ENCODE measurements at regions not wholly inside any gene's neighbourhood (a gene's known extent, or its start where the extent isn't known, plus 50 kb on each side); places are given as distances from the start of the nearest gene placed in this dataset.

- peak; percentile 61 for DNase-seq (ENCODE audit: low read depth)
- TF ChIP-seq POLR2A (IDR thresholded peaks at IDR 0.05; ENCODE audit: extremely low read depth, insufficient read length) (no peak), CTCF (IDR thresholded peaks at IDR 0.05; ENCODE audit: low read depth, low read length) (no peak), MYC (IDR thresholded peaks at IDR 0.05; ENCODE audit: low read depth, low read length) (no peak), MAX (IDR thresholded peaks at IDR 0.05; ENCODE audit: low read depth, low read length) (no peak)
- no peak overlapping the region for H3K4me3 ChIP-seq (ENCODE audit: low read depth, low read length)
Measured at GRCh38 chr21:33121715-33122475, 52.0 kb downstream of the OLIG1 start.

DNA sequence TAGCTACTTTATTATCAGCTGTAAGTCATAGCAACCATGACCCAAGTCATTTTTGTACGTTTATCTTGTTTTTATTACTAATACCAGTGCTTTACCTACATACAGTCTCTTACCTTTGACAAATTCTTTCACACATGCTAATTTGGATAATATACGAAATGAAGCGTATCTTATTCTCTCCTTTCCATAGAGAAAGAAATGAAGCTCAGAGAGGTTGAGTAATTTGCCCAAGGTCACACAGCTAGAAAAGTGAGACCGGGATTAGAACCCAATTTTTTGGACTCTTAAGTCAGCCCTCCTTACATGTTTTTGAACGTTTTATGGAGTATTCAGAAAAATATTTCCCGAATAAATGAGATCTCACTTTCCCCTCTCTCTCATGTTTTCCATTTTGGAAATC lies 52.6 kb downstream of the OLIG1 start:
- no peak overlapping the region for H3K4me3 ChIP-seq (ENCODE audit: low read depth, low read length)
- TF ChIP-seq MYC (IDR thresholded peaks at IDR 0.05; ENCODE audit: low read depth, low read length) (no peak), POLR2A (IDR thresholded peaks at IDR 0.05; ENCODE audit: extremely low read depth, insufficient read length) (no peak), MAX (IDR thresholded peaks at IDR 0.05; ENCODE audit: low read depth, low read length) (no peak), CTCF (IDR thresholded peaks at IDR 0.05; ENCODE audit: low read depth, low read length) (no peak)
- DNase-seq (ENCODE audit: low read depth) = no peak

- TF ChIP-seq POLR2A (IDR thresholded peaks at IDR 0.05; ENCODE audit: extremely low read depth, insufficient read length) = no peak
- no peak for TF ChIP-seq CTCF (IDR thresholded peaks at IDR 0.05; ENCODE audit: low read depth, low read length)
- no peak for TF ChIP-seq MYC (IDR thresholded peaks at IDR 0.05; ENCODE audit: low read depth, low read length)
- no peak for TF ChIP-seq MAX (IDR thresholded peaks at IDR 0.05; ENCODE audit: low read depth, low read length)
Measured at GRCh38 chr21:33123374-33124123, 53.6 kb downstream of the OLIG1 start.

GRCh38 chr21:33124889-33125288 lies 54.9 kb downstream of the OLIG1 start:
- H3K4me3 ChIP-seq (ENCODE audit: low read depth, low read length) = no peak overlapping the region
- TF ChIP-seq POLR2A (IDR thresholded peaks at IDR 0.05; ENCODE audit: extremely low read depth, insufficient read length) (no peak), CTCF (IDR thresholded peaks at IDR 0.05; ENCODE audit: low read depth, low read length) (no peak), MYC (IDR thresholded peaks at IDR 0.05; ENCODE audit: low read depth, low read length) (no peak), MAX (IDR thresholded peaks at IDR 0.05; ENCODE audit: low read depth, low read length) (0 out of 2 replicates have a peak, but pooled peaks have one; percentile 15)
- DNase-seq (ENCODE audit: low read depth) = peak; percentile 46

More at GRCh38 chr21:33123374-33124123, 53.6 kb downstream of the OLIG1 start:
- H3K4me3 ChIP-seq (ENCODE audit: low read depth, low read length) = no peak overlapping the region
- peak; percentile 38 for DNase-seq (ENCODE audit: low read depth)

GRCh38 chr21:33125680-33126375 lies 55.9 kb downstream of the OLIG1 start:
- no peak for TF ChIP-seq MAX (IDR thresholded peaks at IDR 0.05; ENCODE audit: low read depth, low read length)
- no peak for TF ChIP-seq MYC (IDR thresholded peaks at IDR 0.05; ENCODE audit: low read depth, low read length)
- TF ChIP-seq POLR2A (IDR thresholded peaks at IDR 0.05; ENCODE audit: extremely low read depth, insufficient read length) = no peak
- TF ChIP-seq CTCF (IDR thresholded peaks at IDR 0.05; ENCODE audit: low read depth, low read length) = no peak
- no peak overlapping the region for H3K4me3 ChIP-seq (ENCODE audit: low read depth, low read length)
- no peak for DNase-seq (ENCODE audit: low read depth)
